SK-N-SH treated with all-trans-retinoic acid at 6 μM for 48 hours (cell line): ENCODE measurements at regions not wholly inside any gene's neighbourhood (a gene's known extent, or its start where the extent isn't known, plus 50 kb on each side); places are given as distances from the start of the nearest gene placed in this dataset.

Experiments used
- ATAC-seq: fragments of 200-7000 bp; cut with Tn5 transposase; 3 replicates; pipeline ENCODE4 v1.9.1; 2020; ENCODE audit warnings: mild to moderate bottlenecking, moderate library complexity
- ARNTL ChIP-seq: fragments of 450-650 bp; formaldehyde crosslinking; IDR thresholded peaks from 2 replicates; pipeline ENCODE4 v1.5.0; 2020; ENCODE audit warnings: low read depth, mild to moderate bottlenecking, moderate library complexity, borderline replicate concordance
- BACH2 ChIP-seq: fragments of 250-450 bp; sonication (Bioruptor Pico); IDR thresholded peaks from 2 replicates; pipeline ENCODE4 v1.9.0; 2021; ENCODE audit warnings: mild to moderate bottlenecking, borderline replicate concordance
- CSDC2 ChIP-seq: fragments of 250-450 bp; sonication (Bioruptor Pico); IDR thresholded peaks from 2 replicates; pipeline ENCODE4 v1.5.0; 2020; ENCODE audit warnings: mild to moderate bottlenecking, moderate library complexity
- CSRNP3 ChIP-seq: fragments of 250-450 bp; sonication (Bioruptor Pico); IDR thresholded peaks from 2 replicates; pipeline ENCODE4 v1.5.1; 2021; ENCODE audit warnings: mild to moderate bottlenecking, moderate library complexity
- ESRRG ChIP-seq: fragments of 250-450 bp; sonication (Bioruptor Pico); IDR thresholded peaks from 2 replicates; pipeline ENCODE4 v1.6.1; 2021; ENCODE audit warnings: mild to moderate bottlenecking
- GLIS3 ChIP-seq: fragments of 250-450 bp; sonication (Bioruptor Pico); IDR thresholded peaks from 2 replicates; pipeline ENCODE4 v1.5.0; 2020; ENCODE audit warnings: mild to moderate bottlenecking, moderate library complexity
- ISL1 ChIP-seq: fragments of 250-450 bp; sonication (Bioruptor Pico); IDR thresholded peaks from 2 replicates; pipeline ENCODE4 v2.1.2; 2022; ENCODE audit warnings: mild to moderate bottlenecking, moderate library complexity
- PPARA ChIP-seq: fragments of 250-450 bp; sonication (Bioruptor Pico); IDR thresholded peaks from 2 replicates; pipeline ENCODE4 v1.5.0; 2020; ENCODE audit warnings: mild to moderate bottlenecking, borderline replicate concordance
- RARB ChIP-seq: fragments of 250-450 bp; sonication (Bioruptor Pico); IDR thresholded peaks from 2 replicates; pipeline ENCODE4 v1.8.0; 2021; ENCODE audit warnings: mild to moderate bottlenecking, moderate library complexity
- SNAI2 ChIP-seq: fragments of 250-450 bp; sonication (Bioruptor Pico); IDR thresholded peaks from 2 replicates; pipeline ENCODE4 v1.5.0; 2020; ENCODE audit warnings: mild to moderate bottlenecking, moderate library complexity
- TCF4 ChIP-seq: fragments of 250-450 bp; sonication (Bioruptor Pico); IDR thresholded peaks from 2 replicates; pipeline ENCODE4 v1.8.0; 2021; ENCODE audit warnings: mild to moderate bottlenecking, moderate library complexity, borderline replicate concordance
- TOX ChIP-seq: fragments of 250-450 bp; sonication (Bioruptor Pico); IDR thresholded peaks from 2 replicates; pipeline ENCODE4 v1.8.0; 2021; ENCODE audit warnings: mild to moderate bottlenecking, moderate library complexity, borderline replicate concordance
- ZC3H10 ChIP-seq: fragments of 250-450 bp; sonication (Bioruptor Pico); IDR thresholded peaks from 2 replicates; pipeline ENCODE4 v1.5.1; 2021; ENCODE audit warnings: mild to moderate bottlenecking, moderate library complexity
- ZFP3 ChIP-seq: fragments of 250-450 bp; sonication (Bioruptor Pico); IDR thresholded peaks from 2 replicates; pipeline ENCODE4 v1.5.0; 2020; ENCODE audit warnings: mild to moderate bottlenecking, moderate library complexity
- ZNF565 ChIP-seq: fragments of 450-650 bp; formaldehyde crosslinking; conservative IDR thresholded peaks from 2 replicates; pipeline ENCODE4 v1.5.0; 2020; ENCODE audit warnings: low read depth, mild to moderate bottlenecking, moderate library complexity
- ZNF70 ChIP-seq: fragments of 450-650 bp; formaldehyde crosslinking; IDR thresholded peaks from 2 replicates; pipeline ENCODE4 v1.5.0; 2020; ENCODE audit warnings: mild to moderate bottlenecking, moderate library complexity
- ZNF8 ChIP-seq: fragments of 450-650 bp; formaldehyde crosslinking; IDR thresholded peaks from 2 replicates; pipeline ENCODE4 v1.5.0; 2020; ENCODE audit warnings: mild to moderate bottlenecking, moderate library complexity
- TF ChIP-seq, protein P1 (sequence below): fragments of 250-450 bp; sonication (Bioruptor Pico); IDR thresholded peaks from 2 replicates; pipeline ENCODE4 v1.5.0; 2020; ENCODE audit warnings: mild to moderate bottlenecking, moderate library complexity
- TF ChIP-seq, protein P2 (sequence below): fragments of 250-450 bp; sonication (Bioruptor Pico); IDR thresholded peaks from 2 replicates; pipeline ENCODE4 v1.8.0; 2021; ENCODE audit warnings: low read depth, mild to moderate bottlenecking, moderate library complexity, borderline replicate concordance
- TF ChIP-seq, protein P3 (sequence below): fragments of 250-450 bp; sonication (Bioruptor Pico); IDR thresholded peaks from 2 replicates; pipeline ENCODE4 v1.5.1; 2020; ENCODE audit warnings: low read depth, mild to moderate bottlenecking, moderate library complexity

- no peak for ATAC-seq
- TF ChIP-seq CSDC2 (CRISPR knock-in tag) (no peak), ZNF8 (CRISPR knock-in tag) (no peak), TCF4 (no peak), ZFP3 (no peak), BACH2 (CRISPR knock-in tag) (no peak), RARB (no peak), GLIS3 (CRISPR knock-in tag) (no peak), CSRNP3 (CRISPR knock-in tag) (no peak), TOX (CRISPR knock-in tag) (no peak), ZNF70 (CRISPR knock-in tag) (no peak)
- TF ChIP-seq, protein P1, sequence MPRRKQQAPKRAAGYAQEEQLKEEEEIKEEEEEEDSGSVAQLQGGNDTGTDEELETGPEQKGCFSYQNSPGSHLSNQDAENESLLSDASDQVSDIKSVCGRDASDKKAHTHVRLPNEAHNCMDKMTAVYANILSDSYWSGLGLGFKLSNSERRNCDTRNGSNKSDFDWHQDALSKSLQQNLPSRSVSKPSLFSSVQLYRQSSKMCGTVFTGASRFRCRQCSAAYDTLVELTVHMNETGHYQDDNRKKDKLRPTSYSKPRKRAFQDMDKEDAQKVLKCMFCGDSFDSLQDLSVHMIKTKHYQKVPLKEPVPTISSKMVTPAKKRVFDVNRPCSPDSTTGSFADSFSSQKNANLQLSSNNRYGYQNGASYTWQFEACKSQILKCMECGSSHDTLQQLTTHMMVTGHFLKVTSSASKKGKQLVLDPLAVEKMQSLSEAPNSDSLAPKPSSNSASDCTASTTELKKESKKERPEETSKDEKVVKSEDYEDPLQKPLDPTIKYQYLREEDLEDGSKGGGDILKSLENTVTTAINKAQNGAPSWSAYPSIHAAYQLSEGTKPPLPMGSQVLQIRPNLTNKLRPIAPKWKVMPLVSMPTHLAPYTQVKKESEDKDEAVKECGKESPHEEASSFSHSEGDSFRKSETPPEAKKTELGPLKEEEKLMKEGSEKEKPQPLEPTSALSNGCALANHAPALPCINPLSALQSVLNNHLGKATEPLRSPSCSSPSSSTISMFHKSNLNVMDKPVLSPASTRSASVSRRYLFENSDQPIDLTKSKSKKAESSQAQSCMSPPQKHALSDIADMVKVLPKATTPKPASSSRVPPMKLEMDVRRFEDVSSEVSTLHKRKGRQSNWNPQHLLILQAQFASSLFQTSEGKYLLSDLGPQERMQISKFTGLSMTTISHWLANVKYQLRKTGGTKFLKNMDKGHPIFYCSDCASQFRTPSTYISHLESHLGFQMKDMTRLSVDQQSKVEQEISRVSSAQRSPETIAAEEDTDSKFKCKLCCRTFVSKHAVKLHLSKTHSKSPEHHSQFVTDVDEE = no peak
- TF ChIP-seq, all 23 proteins: peak for 0
Observed at GRCh38 chr6:148110925-148111324, 231.7 kb upstream of the SASH1 start.

DNA sequence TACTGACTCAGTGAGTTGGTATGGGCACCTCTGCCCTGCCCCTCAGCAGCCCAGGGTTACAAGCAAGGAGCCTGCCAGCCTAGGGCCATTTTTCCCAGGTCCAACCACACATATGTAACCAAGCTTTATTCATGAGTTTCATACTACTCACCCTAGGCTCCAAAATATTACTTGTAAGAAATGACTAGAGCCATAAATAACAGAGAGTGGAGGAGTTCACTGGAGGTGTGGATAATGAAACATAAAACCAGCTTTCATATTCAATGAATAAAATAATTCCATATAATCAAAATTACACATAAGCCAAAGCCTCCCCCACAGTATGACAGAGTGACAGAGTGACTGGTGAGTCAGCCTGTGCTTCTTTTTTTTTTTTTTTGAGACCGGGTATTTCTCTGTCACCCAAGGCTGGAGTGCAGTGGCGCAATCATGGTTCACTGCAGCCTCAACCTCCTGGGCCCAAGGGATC lies 229.8 kb upstream of the SASH1 start:
- no peak for ATAC-seq
- TF ChIP-seq, protein P1 = no peak
- TF ChIP-seq SNAI2 (CRISPR knock-in tag) (no peak), ZNF565 (no peak), BACH2 (CRISPR knock-in tag) (no peak), ZFP3 (no peak), CSDC2 (CRISPR knock-in tag) (no peak), ESRRG (CRISPR knock-in tag) (no peak), TOX (CRISPR knock-in tag) (no peak), GLIS3 (CRISPR knock-in tag) (no peak), TCF4 (no peak), ZNF8 (CRISPR knock-in tag) (no peak), RARB (no peak)

- TF ChIP-seq ARNTL (CRISPR knock-in tag) = no peak
- no peak for TF ChIP-seq ZC3H10
- TF ChIP-seq, protein P2, sequence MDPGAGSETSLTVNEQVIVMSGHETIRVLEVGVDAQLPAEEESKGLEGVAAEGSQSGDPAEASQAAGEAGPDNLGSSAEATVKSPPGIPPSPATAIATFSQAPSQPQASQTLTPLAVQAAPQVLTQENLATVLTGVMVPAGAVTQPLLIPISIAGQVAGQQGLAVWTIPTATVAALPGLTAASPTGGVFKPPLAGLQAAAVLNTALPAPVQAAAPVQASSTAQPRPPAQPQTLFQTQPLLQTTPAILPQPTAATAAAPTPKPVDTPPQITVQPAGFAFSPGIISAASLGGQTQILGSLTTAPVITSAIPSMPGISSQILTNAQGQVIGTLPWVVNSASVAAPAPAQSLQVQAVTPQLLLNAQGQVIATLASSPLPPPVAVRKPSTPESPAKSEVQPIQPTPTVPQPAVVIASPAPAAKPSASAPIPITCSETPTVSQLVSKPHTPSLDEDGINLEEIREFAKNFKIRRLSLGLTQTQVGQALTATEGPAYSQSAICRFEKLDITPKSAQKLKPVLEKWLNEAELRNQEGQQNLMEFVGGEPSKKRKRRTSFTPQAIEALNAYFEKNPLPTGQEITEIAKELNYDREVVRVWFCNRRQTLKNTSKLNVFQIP (CRISPR knock-in tag) = no peak
- TF ChIP-seq PPARA (CRISPR knock-in tag) = no peak
- TF ChIP-seq ISL1 (CRISPR knock-in tag) = no peak
- no peak for TF ChIP-seq SNAI2 (CRISPR knock-in tag)
- no peak for TF ChIP-seq CSDC2 (CRISPR knock-in tag)
- TF ChIP-seq, protein P3, sequence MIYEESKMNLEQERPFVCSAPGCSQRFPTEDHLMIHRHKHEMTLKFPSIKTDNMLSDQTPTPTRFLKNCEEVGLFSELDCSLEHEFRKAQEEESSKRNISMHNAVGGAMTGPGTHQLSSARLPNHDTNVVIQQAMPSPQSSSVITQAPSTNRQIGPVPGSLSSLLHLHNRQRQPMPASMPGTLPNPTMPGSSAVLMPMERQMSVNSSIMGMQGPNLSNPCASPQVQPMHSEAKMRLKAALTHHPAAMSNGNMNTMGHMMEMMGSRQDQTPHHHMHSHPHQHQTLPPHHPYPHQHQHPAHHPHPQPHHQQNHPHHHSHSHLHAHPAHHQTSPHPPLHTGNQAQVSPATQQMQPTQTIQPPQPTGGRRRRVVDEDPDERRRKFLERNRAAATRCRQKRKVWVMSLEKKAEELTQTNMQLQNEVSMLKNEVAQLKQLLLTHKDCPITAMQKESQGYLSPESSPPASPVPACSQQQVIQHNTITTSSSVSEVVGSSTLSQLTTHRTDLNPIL = no peak
- TF ChIP-seq TCF4 = no peak
- TF ChIP-seq RARB = no peak
- TF ChIP-seq ZFP3 = no peak
- TF ChIP-seq ZNF8 (CRISPR knock-in tag) = no peak
- TF ChIP-seq TOX (CRISPR knock-in tag) = no peak
- TF ChIP-seq, all 23 proteins: peak for 0
- no peak for ATAC-seq
Observed at GRCh38 chr6:148116001-148116400, 226.6 kb upstream of the SASH1 start.
